CD14-positive monocyte (primary cell): ENCODE measurements at regions not wholly inside any gene's neighbourhood (a gene's known extent, or its start where the extent isn't known, plus 50 kb on each side); places are given as distances from the start of the nearest gene placed in this dataset.

Experiments
- DNase-seq, 3 donors: peaks; one replicate each; pipeline ENCODE4 v3.0.0-alpha.2; 2011 to 2022
- H2AFZ ChIP-seq: 2 replicates; pipeline ENCODE4 v1.6.0; 2012; ENCODE audit warnings: mild to moderate bottlenecking, low read depth, low read length, inconsistent platforms; ENCODE audit not compliant: insufficient read depth, poor library complexity, severe bottlenecking
- H3K27ac ChIP-seq, 2 donors: 1 replicate in 1 of 2; 2 replicates in 1 of 2; pipeline ENCODE4 v1.5.1; 2012 to 2013; ENCODE audit warnings: low read length in 2 of 2, control low read depth in 1 of 2, inconsistent platforms in 1 of 2, low read depth in 1 of 2, mild to moderate bottlenecking in 1 of 2
- H3K27me3 ChIP-seq, 2 donors: one replicate each; pipeline versions ENCODE4 v1.6.0 to v1.6.1; 2011 to 2013; ENCODE audit warnings: low read length in 2 of 2; ENCODE audit not compliant: control insufficient read depth in 2 of 2, insufficient read depth in 2 of 2
- H3K36me3 ChIP-seq, 2 donors: replicated peaks in 1 of 2; 1 replicate in 1 of 2; 2 replicates in 1 of 2; pipeline versions ENCODE4 v1.5.1 to v1.6.1; 2012 to 2013; ENCODE audit warnings: low read length in 2 of 2, control low read depth in 1 of 2, inconsistent platforms in 1 of 2, mild to moderate bottlenecking in 1 of 2; ENCODE audit not compliant: insufficient read depth in 2 of 2, control insufficient read depth in 1 of 2
- H3K4me1 ChIP-seq, 2 donors: 1 replicate in 1 of 2; 2 replicates in 1 of 2; pipeline versions ENCODE4 v1.5.1 to v1.6.1; 2012 to 2013; ENCODE audit warnings: low read length in 2 of 2, control low read depth in 1 of 2, inconsistent platforms in 1 of 2, mild to moderate bottlenecking in 1 of 2, moderate library complexity in 1 of 2; ENCODE audit not compliant: insufficient read depth in 2 of 2, control insufficient read depth in 1 of 2
- H3K4me2 ChIP-seq: replicated peaks from 2 replicates; pipeline ENCODE3; 2012; ENCODE audit warnings: low read length, moderate library complexity, mild to moderate bottlenecking; ENCODE audit not compliant: poor library complexity, severe bottlenecking; ENCODE audit errors: extremely low read depth
- H3K4me3 ChIP-seq, 3 experiments: fragments of 200-600 bp in 1 of 3; sonication (generic) in 1 of 3; replicated peaks in 1 of 3; 1 replicate in 2 of 3; 2 replicates in 1 of 3; pipeline ENCODE4 v1.5.1; 2011 to 2013; ENCODE audit warnings: low read length in 3 of 3, mild to moderate bottlenecking in 3 of 3, control low read depth in 2 of 3, low read depth in 2 of 3, inconsistent platforms in 1 of 3, moderate library complexity in 1 of 3
- H3K79me2 ChIP-seq: 2 replicates; pipeline ENCODE4 v1.6.0; 2012; ENCODE audit warnings: mild to moderate bottlenecking, control low read depth, inconsistent platforms, low read length, moderate library complexity; ENCODE audit not compliant: insufficient read depth
- H3K9ac ChIP-seq: 2 replicates; pipeline ENCODE4 v1.6.0; 2017; ENCODE audit warnings: low read length, mild to moderate bottlenecking; ENCODE audit not compliant: insufficient read depth, poor library complexity, severe bottlenecking
- H3K9me3 ChIP-seq, 2 donors: replicated peaks in 1 of 2; 1 replicate in 1 of 2; 2 replicates in 1 of 2; pipeline versions ENCODE4 v1.5.1 to v1.6.1; 2012 to 2013; ENCODE audit warnings: low read length in 2 of 2, control low read depth in 1 of 2; ENCODE audit not compliant: control insufficient read depth in 1 of 2, insufficient read depth in 1 of 2
- H4K20me1 ChIP-seq: 2 replicates; pipeline ENCODE4 v1.6.0; 2012; ENCODE audit warnings: mild to moderate bottlenecking, low read length, control low read depth, moderate library complexity; ENCODE audit not compliant: insufficient read depth
- H3K27ac Mint-ChIP-seq, 7 donors: one replicate each; pipeline ENCODE4 v1.8.0; 2020; ENCODE audit warnings: mild to moderate bottlenecking in 7 of 7, mixed read lengths in 7 of 7, moderate library complexity in 6 of 7, inconsistent platforms in 2 of 7
- H3K27me3 Mint-ChIP-seq, 3 donors: one replicate each; pipeline ENCODE4 v1.8.0; 2021 to 2022; ENCODE audit warnings: low read depth in 3 of 3, mild to moderate bottlenecking in 3 of 3, mixed read lengths in 3 of 3, moderate library complexity in 3 of 3, inconsistent platforms in 1 of 3
- H3K36me3 Mint-ChIP-seq, 2 donors: one replicate each; pipeline ENCODE4 v1.8.0; 2020; ENCODE audit warnings: mixed read lengths in 2 of 2, inconsistent platforms in 1 of 2, mild to moderate bottlenecking in 1 of 2
- H3K4me1 Mint-ChIP-seq: one replicate; pipeline ENCODE4 v1.8.0; 2020; ENCODE audit warnings: mild to moderate bottlenecking, mixed read lengths
- H3K4me3 Mint-ChIP-seq, 2 donors: one replicate each; pipeline ENCODE4 v1.8.0; 2020; ENCODE audit warnings: mild to moderate bottlenecking in 2 of 2, mixed read lengths in 2 of 2, moderate library complexity in 1 of 2
- H3K9me3 Mint-ChIP-seq, 7 donors: one replicate each; pipeline ENCODE4 v1.8.0; 2020 to 2022; ENCODE audit warnings: mixed read lengths in 7 of 7, mild to moderate bottlenecking in 6 of 7, moderate library complexity in 6 of 7, inconsistent platforms in 2 of 7
- CTCF ChIP-seq: fragments of 200-600 bp; IDR thresholded peaks from one replicate; pipeline ENCODE4 v1.8.0; 2022; ENCODE audit warnings: antibody characterized with exemption, mild to moderate bottlenecking
- WGBS: methylation state at CpG from one replicate; pipeline ENCODE4 v1.1.5; 2013; ENCODE audit warnings: missing lambda C conversion rate; ENCODE audit not compliant: insufficient coverage; 5-methylcytosine and 5-hydroxymethylcytosine counted together
- intact Hi-C, 2 donors: fragments of 100-400 bp; cut with micrococcal nuclease; formaldehyde crosslinking; loops; one replicate each; pipeline versions ENCODE4 v1.15.0 to v1.15.1; 2023

GRCh38 chr14:106058342-106058741 is 532.0 kb downstream of the TMEM121 start:
- no peak overlapping the region for H3K4me2 ChIP-seq
- WGBS = 80% methylated on average over 8 of the region's 8 CpGs
- H3K27me3 ChIP-seq = peaks cover 0 to 3% of the 10 kb centered on the region in 2 donors
- DNase-seq = no peak
- no peaks in the 10 kb centered on the region for H4K20me1 ChIP-seq
- Mint-ChIP-seq H3K27ac (no peak overlapping the region), H3K36me3 (no peaks in the 10 kb centered on the region), H3K4me1 (no peaks in the 10 kb centered on the region), H3K4me3 (no peak overlapping the region), H3K27me3 (peaks cover 5 to 18% (median 8%) of the 10 kb centered on the region in 3 donors), H3K9me3 (no peaks in the 10 kb centered on the region)
- no peaks in the 10 kb centered on the region for H3K9me3 ChIP-seq
- no peak overlapping the region for H3K27ac ChIP-seq
- no peak for TF ChIP-seq CTCF
- H3K79me2 ChIP-seq = no peaks in the 10 kb centered on the region
- no peak overlapping the region for H2AFZ ChIP-seq
- no peak overlapping the region for H3K4me3 ChIP-seq
- no peak overlapping the region for H3K9ac ChIP-seq
- H3K4me1 ChIP-seq = no peaks in the 10 kb centered on the region
- no peaks in the 10 kb centered on the region for H3K36me3 ChIP-seq
- intact Hi-C loops = no loop called here

DNA sequence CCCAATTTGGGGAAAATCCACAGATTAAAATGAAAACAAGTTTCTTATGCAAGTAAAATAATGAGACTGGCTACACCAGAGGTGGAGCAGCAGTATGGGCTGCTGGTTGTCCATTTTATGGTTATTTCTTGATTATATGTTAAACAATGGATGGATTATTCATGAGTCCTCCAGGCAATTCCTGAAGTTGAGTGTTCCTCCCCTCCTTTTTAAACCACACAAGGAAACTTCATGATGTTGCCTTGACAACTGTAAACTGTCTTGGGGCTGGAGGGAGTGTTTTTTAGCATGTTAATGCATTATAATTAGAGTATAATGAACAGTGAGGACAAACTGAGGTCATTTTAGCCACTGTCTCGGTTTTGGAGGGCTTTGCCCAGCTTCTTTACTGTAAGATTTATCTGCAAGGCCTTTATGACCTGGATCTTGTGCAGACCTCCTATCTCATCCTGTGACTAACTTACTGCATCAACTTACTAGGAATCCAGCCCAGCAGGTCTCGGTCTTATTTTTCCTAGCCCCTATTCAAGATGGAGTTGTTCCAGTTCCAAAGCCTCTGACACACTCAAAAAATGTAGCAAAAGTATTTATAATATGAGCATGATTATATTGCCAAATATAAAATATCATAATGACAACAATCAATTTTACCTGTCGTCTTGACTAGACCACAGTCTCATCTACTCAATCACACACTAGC is 534.0 kb downstream of the TMEM121 start:
- Histone ChIP-seq H3K36me3 (no peaks in the 10 kb centered on the region), H3K4me2 (no peak overlapping the region), H3K4me3 (no peak overlapping the region), H3K79me2 (no peaks in the 10 kb centered on the region), H3K27me3 (peaks cover 0 to 3% of the 10 kb centered on the region in 2 donors), H3K9ac (no peak overlapping the region), H3K27ac (no peak overlapping the region), H4K20me1 (no peaks in the 10 kb centered on the region), H3K4me1 (no peaks in the 10 kb centered on the region), H2AFZ (no peak overlapping the region), H3K9me3 (no peaks in the 10 kb centered on the region)
- WGBS = no CpG with 5 or more reads among the region's 3 CpGs
- no peak for TF ChIP-seq CTCF
- H3K36me3 Mint-ChIP-seq = no peaks in the 10 kb centered on the region
- no peaks in the 10 kb centered on the region for H3K9me3 Mint-ChIP-seq
- H3K27ac Mint-ChIP-seq = no peak overlapping the region
- no peak for DNase-seq
- H3K4me1 Mint-ChIP-seq = no peaks in the 10 kb centered on the region
- H3K27me3 Mint-ChIP-seq = peaks cover 3 to 12% (median 8%) of the 10 kb centered on the region in 3 donors
- no peak overlapping the region for H3K4me3 Mint-ChIP-seq
- intact Hi-C loops = no loop called here
